ENCODE measurements at regions not wholly inside any gene's neighbourhood (a gene's known extent, or its start where the extent isn't known, plus 50 kb on each side); places are given as distances from the start of the nearest gene placed in this dataset.

DNA sequence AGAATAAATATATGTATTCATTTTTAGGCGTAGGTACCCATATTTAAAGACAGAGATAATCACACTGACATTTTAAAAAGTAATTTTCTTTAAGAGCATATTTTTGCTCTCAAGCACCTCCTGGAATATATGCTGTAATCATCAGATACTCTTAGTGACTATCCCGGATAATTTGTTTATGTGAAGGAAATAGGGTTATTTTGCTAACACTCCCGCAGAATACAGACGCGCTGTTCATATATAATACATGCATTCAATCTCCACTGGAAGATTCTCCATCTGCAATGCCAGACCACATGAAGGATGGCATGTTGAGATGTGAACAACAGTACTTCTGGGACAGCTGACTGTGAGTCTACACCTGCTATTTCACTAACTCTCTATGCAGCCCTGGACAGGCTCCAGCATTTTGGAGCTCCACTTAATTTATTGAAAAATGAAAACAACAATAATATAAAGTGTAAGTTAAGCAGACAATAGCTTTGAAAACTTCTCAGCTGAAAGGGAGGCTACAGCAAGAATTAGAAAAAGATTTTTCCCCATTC is 430.6 kb downstream of the TMX3 start:
- in situ Hi-C loops (cut with MboI; ENCODE audit: low pct_unique_long_range_greater_than_20kb, low sequenced_read_pairs): no loop called here
- DNase-seq: no peak

DNA sequence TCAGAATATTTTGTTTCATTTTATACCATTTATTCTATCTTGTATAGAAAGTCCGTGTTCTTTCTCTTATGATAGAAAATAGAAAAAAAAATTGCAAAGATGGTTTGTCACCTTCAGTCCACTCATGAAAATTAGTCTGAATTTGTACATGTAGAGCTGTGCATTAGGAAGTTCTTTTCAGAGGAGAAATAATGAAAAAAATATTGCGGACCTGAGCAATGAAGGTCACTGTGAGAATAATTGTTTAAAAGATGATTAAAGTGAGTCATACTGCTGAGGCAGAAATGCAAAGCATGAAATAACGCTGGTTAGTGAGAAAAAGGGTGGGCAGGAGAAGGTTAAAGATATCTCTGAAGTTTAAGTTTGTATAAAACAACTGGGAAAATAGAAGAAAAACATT is 431.1 kb downstream of the TMX3 start:
- in situ Hi-C loops (cut with MboI; ENCODE audit: low pct_unique_long_range_greater_than_20kb, low sequenced_read_pairs): no loop called here
- DNase-seq: no peak

DNA sequence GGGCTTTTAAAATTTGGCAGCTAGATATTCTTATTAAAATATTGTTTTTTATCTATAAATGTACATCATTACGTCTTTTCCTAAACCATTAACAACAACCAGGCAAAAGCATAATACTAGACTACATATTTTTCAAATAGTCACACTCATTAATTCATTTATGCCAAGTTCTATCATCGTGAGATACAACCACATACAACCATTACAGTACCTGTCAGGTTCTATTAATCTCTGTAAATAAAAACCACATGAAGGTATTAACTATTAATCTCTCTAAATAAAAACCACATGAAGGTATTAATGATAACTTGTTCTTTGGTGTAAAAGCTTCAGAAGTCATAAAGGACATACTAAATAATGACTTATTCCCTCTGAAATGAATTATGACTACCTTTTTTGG is 432.7 kb downstream of the TMX3 start:
- DNase-seq: no peak
- in situ Hi-C loops (cut with MboI; ENCODE audit: low pct_unique_long_range_greater_than_20kb, low sequenced_read_pairs): no loop called here

DNA sequence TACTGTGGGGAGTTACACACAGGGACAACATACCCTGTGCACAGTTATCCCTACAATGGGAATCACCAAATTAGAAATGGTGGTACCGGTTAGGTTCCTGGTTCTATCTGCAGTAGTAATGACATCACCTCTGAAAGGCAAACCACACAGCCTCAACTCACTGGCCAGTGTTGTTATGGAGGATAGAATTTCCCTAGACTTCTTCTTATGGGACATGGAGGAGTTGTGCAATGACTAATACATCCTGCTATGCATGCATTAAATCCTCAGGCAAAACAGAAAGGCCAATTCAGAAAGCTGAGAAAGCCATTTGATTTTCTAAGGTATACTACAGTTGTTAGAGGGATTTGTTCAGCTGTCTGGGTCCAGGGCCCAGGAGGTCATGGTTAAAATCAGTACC is 439.3 kb downstream of the TMX3 start:
- in situ Hi-C loops (cut with MboI; ENCODE audit: low pct_unique_long_range_greater_than_20kb, low sequenced_read_pairs): no loop called here

DNA sequence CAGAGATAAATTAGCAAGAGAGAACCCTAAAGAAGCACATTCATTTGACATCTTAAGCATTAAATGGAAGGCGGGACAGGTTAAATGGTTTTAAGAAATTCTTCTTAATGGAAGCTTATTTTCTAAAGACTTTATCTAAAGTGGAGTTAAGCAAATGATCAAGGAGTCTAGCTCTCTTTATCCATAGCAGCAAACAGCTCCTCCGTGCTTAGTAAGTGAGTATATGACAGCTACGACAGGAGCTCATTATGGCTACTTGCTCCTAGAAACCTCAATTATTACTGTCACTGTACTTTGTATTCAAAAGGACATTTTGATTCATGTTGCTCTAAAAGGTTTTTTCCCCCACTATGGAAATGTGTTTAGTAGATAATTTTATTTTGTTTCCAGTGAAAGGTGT is 444.9 kb downstream of the TMX3 start:
- in situ Hi-C loops (cut with MboI; ENCODE audit: low pct_unique_long_range_greater_than_20kb, low sequenced_read_pairs): no loop called here
- no peak for DNase-seq

More for the DNA sequence above, 439.3 kb downstream of the TMX3 start:
- no peak for DNase-seq

DNA sequence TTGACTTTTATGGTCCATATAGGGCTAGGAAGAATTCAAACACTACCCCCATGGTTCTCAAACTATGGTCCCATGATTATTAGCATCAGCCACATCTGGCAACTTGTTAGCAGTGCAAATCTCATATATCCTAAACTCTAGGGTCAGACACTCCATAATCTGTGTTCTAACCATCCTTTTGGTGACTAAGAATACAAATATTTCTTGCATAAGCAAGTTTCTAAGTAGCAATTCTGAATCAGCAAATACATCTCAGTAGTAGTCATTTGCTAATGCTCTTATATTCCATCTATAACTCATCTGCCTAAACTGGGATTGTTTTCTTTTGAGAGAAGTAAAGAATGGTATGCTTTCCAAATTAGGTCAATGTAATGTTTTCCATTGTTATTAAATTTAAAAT is 447.3 kb downstream of the TMX3 start:
- DNase-seq: no peak
- in situ Hi-C loops (cut with MboI; ENCODE audit: low pct_unique_long_range_greater_than_20kb, low sequenced_read_pairs): no loop called here

DNA sequence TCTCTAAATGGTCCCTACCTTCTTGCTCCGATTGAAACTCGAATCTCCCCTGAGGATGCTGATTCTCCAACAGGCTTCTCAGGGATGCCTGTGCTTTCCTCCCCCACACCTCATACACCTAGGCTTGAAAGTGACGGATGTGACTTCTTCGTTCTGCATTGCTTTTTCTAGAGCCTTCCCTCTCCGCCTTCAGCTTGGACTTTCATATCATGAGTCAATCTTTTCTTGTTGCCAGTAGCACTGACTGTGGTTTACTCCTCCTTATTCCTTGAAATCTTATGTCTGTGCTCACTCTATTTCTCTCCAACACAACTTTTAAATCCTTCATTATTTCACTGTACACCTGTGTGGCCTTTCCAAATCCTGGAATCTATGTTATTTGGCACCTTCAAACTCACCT is 451.4 kb downstream of the TMX3 start:
- no peak for DNase-seq
- in situ Hi-C loops (cut with MboI; ENCODE audit: low pct_unique_long_range_greater_than_20kb, low sequenced_read_pairs): no loop called here

DNA sequence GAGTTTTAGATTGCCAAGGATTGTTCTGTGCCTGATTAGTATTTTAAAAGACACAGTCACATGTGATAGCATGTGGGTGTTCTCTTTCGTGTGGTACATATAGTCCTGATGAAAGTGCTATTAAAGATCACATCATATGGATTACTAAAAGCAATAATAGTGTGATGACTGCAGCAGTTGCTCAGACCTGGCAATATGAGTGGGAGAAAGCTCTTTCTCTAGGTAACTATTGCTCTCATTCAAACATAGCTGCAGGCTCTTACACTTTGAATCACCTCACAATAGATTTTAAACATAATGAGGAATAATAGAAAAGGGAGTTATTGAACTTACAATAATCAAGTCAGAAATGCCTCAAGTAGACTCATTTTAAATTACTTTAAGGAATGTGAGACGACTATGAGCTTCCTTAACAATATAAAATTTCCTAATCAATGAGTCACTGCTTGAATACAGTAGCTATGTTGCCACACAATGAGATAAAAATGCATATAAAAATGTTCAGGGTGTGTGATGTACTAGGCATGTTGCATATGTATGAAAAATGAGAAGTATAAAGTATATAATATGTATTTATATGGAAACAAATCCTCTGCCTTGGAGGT is 452.1 kb downstream of the TMX3 start:
- in situ Hi-C loops (cut with MboI; ENCODE audit: low pct_unique_long_range_greater_than_20kb, low sequenced_read_pairs): no loop called here
- DNase-seq: no peak

DNA sequence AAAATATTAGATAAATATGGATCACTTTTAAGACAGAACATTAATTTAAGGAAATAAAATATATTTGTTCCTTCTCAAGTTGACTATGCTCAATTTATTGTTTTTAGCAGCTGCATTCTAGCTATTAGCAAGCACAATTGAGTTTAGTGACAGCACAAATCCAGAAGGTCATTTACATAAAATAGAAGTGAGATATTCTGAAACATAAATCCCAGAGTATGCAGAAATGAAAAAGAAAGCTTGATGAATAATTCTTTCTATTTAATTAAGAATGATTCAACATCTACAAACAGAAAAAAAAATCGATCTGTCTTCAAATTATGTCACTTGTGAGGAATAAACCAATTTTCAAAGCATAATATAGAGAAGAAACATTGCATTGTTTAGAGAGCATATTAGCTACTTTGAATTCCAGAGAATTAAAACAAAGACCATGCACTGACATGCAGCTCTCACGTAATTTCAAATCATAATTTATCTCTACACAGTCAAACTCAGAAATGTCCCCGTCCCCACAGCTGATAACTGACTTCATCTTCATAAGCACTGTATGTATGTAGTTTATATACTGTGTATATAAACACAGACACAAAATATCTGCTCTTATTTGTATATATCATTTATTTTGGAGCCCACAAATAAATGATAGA is 458.4 kb downstream of the TMX3 start:
- no peak for DNase-seq
- in situ Hi-C loops (cut with MboI; ENCODE audit: low pct_unique_long_range_greater_than_20kb, low sequenced_read_pairs): no loop called here

DNA sequence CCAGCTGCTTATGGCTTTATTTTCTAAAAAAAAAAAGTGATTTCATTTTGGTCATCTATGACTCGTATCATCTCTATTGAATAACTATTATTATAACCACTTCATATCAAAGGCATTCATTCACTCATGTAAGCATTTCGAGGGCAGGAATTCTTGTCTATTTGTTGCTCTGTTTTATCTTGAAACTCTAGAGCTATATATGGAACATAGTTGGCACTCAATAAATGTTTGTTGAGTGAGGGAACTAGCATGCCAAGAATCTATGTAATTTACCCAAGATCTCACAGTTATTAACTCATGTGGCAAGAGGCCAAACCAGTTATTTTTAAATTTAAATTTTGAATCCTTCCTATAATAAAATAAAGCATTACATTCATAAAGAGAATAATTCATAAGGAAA is 470.1 kb downstream of the TMX3 start:
- in situ Hi-C loops (cut with MboI; ENCODE audit: low pct_unique_long_range_greater_than_20kb, low sequenced_read_pairs): no loop called here
- DNase-seq: no peak

DNA sequence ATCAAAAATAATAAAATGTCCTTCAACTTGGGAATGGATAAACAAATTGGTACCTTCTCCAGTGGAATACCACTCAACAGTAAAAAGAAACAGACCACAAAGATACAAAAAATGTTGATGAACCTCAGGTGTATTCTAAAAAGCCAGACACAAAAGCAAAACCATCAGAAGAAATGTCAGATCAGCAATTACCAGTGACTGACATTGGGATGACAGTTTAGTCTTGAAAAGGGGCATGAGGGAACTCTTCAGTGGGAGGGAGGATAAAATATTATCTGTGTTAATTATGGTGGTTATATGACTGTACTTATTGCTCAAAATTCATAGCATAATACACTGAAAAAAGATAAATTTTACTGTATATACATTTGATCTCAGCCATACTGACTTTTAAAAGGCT is 473.0 kb downstream of the TMX3 start:
- in situ Hi-C loops (cut with MboI; ENCODE audit: low pct_unique_long_range_greater_than_20kb, low sequenced_read_pairs): no loop called here

DNA sequence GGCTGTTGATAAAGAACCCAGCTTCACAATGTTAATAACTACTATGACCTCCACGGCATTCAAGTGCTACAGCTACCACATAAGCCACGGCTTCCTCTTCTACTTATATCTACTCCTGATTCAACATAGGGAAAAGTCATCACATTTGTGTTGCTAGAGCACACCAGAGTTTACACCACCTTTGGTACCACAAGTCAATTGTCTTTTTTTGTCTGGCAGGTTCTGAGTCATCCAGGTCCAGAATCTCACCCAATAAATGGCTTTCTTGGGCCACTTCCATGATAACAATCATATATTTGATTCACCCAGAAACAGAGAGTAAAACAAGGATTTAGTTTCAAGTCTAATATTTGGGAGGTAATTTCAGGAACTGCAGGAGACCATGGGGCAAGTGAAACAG is 480.2 kb downstream of the TMX3 start:
- in situ Hi-C loops (cut with MboI; ENCODE audit: low pct_unique_long_range_greater_than_20kb, low sequenced_read_pairs): no loop called here

More for the DNA sequence above, 473.0 kb downstream of the TMX3 start:
- no peak for DNase-seq

DNA sequence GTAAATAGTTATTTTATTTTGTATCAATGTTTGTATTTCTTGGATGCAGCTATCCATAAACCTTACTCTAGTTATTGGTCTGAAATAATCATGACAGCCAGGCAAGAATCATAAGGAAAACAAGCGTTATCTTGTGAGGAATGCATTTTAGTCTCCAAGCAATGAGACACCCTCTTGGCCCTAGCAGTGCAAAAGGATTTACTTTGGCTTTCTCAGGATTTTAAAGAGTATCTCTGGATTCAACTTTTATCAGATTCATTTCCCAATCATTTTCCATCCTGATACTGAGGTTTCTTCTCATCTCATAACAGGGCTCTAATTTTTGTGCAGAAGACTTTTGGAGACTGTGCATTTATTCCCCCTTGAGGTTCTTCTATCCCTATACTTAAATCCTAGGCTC is 480.8 kb downstream of the TMX3 start:
- in situ Hi-C loops (cut with MboI; ENCODE audit: low pct_unique_long_range_greater_than_20kb, low sequenced_read_pairs): no loop called here
- DNase-seq: no peak

More for the DNA sequence above, 480.2 kb downstream of the TMX3 start:
- no peak for DNase-seq

DNA sequence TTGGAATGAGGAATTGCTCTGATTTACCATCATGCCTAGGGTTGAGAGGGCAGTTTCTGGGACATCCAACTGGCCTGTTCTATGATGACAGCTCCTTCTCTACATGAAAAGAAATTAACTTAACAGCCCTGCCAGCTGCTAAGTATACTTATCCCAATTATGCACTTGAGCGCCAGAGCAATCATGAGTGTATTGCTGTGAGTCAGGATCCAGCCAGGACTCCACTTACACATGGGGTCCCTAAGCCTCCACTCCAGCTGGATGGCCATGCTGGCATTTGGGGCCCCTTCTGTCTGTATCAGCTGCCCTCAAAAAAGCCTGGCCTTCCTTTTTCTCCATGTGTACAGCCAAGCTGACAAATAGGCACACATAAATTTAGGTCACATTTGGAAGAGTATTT is 481.9 kb downstream of the TMX3 start:
- DNase-seq: no peak
- in situ Hi-C loops (cut with MboI; ENCODE audit: low pct_unique_long_range_greater_than_20kb, low sequenced_read_pairs): no loop called here

DNA sequence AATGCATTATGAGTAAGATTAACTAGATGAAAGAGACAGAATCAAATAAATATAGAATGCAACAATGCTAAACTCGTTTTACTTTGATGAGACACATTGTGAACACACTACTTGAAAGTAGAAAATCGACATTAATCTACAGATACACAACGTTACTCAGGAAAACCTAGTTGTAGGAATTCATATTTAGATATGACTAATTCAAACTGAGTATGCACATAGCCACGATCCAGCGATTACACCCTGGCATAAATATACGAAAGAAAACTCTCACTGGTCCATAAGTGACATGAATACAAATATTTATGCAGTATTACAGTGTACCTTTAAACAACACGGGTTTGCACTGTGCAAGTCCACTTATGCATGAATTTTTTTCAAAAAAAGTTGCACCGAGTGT is 485.6 kb downstream of the TMX3 start:
- in situ Hi-C loops (cut with MboI; ENCODE audit: low pct_unique_long_range_greater_than_20kb, low sequenced_read_pairs): no loop called here
- DNase-seq: no peak

DNA sequence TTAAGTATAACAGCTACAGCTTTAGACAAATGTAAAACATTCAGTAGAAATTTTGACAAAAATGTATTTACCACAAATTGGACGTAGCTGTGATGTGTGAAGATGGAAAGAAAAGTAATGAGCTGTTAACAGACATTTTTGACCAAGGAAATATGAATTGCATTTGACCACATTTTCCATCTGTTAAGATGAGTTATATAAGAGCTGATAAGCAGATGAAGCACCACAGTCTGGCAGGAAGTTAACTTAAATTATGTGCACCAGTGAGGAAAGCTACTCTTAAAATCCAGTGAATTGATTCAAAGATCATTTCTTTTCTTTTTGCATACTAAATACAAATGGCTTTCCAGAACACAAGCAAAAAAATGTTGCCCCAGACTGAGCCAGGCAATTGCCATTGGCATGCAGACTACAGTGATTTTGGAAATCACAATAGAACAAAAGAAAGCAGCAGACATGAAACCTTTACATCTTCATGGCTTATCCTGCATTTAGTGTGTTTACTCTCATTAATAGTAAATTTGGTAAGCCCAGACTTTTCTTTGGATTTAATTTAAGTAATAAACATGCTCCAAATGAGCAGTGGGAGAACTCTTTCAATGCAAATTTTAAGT is 493.7 kb downstream of the TMX3 start:
- in situ Hi-C loops (cut with MboI; ENCODE audit: low pct_unique_long_range_greater_than_20kb, low sequenced_read_pairs): no loop called here
- no peak for DNase-seq

DNA sequence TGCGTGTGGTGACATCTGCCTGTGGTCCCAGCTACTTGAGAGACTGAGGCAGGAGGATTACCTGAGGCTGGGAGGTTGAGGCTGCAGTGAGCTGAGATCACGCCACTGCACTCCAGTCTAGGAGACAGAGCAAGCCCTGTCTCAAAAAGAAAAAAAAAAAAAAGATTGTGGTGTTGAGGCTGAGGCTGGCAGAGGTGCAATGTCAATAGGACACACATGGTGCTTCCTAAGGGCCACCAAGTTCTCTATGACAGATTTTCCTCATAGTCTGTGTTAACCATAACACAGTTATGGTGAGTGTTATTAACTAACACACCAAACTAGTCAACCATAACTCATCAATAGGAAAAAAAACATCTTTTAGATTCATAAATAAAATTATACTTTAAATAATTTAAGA is 494.4 kb downstream of the TMX3 start:
- in situ Hi-C loops (cut with MboI; ENCODE audit: low pct_unique_long_range_greater_than_20kb, low sequenced_read_pairs): no loop called here
- no peak for DNase-seq

DNA sequence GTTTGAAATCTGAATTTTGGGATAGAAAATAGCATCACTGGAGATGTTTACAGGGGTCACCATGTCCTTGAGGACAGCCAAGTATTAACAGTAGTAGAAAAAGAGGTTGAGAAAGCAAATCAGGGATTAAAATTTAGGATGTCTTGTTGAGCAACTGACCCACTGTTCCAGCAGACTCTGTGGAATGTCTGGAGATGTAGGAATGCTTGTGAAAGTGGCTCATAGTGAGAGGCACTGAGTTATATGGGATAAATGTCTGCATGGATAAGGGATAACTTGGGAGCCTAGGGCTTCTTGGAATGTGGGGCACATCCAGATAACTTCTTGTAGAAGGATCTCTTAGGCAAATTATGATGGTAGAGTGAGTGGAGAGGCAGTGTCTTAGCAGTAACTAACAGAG is 495.0 kb downstream of the TMX3 start:
- in situ Hi-C loops (cut with MboI; ENCODE audit: low pct_unique_long_range_greater_than_20kb, low sequenced_read_pairs): no loop called here
- no peak for DNase-seq

DNA sequence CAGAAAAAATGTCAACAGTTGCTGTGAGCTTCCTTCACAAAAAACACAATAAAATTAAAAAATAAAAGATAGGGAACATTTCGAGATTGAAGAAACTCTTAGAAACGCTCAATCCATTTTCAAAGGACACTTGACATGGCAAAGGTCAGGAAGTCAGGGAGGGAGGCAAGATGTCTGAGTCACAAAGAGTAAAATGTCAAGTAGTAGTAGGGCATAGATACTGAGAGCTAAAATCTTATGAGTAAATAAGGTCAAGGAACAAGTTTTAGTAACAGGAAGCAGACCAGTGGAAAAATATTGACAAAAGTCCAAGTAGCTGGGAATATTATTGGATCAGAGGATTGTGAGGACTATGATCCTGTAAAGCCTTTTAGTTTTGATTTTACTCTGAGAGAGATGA is 495.6 kb downstream of the TMX3 start:
- in situ Hi-C loops (cut with MboI; ENCODE audit: low pct_unique_long_range_greater_than_20kb, low sequenced_read_pairs): no loop called here
- no peak for DNase-seq

DNA sequence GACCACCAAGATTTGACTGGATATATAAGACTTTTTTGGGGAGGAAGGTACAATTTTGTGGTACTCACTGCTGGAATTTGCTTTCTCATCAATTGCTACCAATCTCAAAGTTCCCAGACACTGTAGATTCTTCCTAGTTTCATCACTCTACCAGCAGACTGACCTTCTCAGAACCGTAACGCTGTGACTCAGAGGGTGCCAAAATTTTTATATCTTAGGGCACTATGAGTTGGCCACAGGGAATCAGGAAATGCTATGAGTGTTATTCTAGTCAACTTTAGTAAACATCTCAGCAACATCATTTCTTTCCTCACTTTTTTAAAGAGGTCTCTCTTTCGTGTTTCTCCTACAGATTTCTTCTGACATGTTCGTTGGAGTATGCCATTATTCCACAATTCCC is 499.0 kb downstream of the TMX3 start:
- no peak for DNase-seq
- in situ Hi-C loops (cut with MboI; ENCODE audit: low pct_unique_long_range_greater_than_20kb, low sequenced_read_pairs): no loop called here

DNA sequence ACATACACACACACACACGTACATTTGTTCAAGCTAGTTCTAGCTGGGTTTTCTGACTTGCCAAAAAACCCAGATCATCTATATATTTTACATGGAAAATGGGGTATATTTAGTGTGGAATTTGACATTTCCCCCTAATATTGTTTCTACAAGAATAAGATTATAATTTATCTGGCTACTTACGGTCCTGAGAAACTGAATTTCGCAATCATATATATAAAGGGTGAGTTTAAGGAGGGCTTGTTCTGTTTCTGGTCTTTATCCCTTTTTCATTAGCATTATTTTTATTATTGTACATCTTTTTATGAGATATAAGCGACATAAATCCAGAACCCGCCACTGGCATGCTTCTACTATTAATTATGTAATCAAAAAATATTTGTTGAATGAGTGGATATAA is 528.9 kb downstream of the TMX3 start:
- in situ Hi-C loops (cut with MboI; ENCODE audit: low pct_unique_long_range_greater_than_20kb, low sequenced_read_pairs): no loop called here
- no peak for DNase-seq
